SU-DHL-6 (cell line): ENCODE measurements at regions not wholly inside any gene's neighbourhood (a gene's known extent, or its start where the extent isn't known, plus 50 kb on each side); places are given as distances from the start of the nearest gene placed in this dataset.

Experiments used
- EZH2phosphoT487 ChIP-seq: fragments of 200-600 bp; sonication (generic), shearing (Covaris generic); conservative IDR thresholded peaks from 2 replicates; pipeline ENCODE4 v1.6.1; 2018; ENCODE audit warnings: mild to moderate bottlenecking, antibody characterized with exemption, low read length, moderate library complexity, mixed read lengths
- TF ChIP-seq, protein P1 (sequence below): fragments of 200-600 bp; sonication (generic); IDR thresholded peaks from one replicate; pipeline ENCODE4 v1.5.1; 2017; ENCODE audit warnings: antibody characterized with exemption, mild to moderate bottlenecking, low read length, moderate library complexity; ENCODE audit not compliant: insufficient read depth, poor library complexity, severe bottlenecking

- TF ChIP-seq, protein P1, sequence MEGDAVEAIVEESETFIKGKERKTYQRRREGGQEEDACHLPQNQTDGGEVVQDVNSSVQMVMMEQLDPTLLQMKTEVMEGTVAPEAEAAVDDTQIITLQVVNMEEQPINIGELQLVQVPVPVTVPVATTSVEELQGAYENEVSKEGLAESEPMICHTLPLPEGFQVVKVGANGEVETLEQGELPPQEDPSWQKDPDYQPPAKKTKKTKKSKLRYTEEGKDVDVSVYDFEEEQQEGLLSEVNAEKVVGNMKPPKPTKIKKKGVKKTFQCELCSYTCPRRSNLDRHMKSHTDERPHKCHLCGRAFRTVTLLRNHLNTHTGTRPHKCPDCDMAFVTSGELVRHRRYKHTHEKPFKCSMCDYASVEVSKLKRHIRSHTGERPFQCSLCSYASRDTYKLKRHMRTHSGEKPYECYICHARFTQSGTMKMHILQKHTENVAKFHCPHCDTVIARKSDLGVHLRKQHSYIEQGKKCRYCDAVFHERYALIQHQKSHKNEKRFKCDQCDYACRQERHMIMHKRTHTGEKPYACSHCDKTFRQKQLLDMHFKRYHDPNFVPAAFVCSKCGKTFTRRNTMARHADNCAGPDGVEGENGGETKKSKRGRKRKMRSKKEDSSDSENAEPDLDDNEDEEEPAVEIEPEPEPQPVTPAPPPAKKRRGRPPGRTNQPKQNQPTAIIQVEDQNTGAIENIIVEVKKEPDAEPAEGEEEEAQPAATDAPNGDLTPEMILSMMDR = no peak
- no peak for TF ChIP-seq EZH2phosphoT487
Observed at GRCh38 chr11:19313140-19313539, 72.4 kb upstream of the E2F8 start.
